SK-N-SH (cell line): ENCODE measurements at regions not wholly inside any gene's neighbourhood (a gene's known extent, or its start where the extent isn't known, plus 50 kb on each side); places are given as distances from the start of the nearest gene placed in this dataset.

Experiments used
- MEF2A ChIP-seq: IDR thresholded peaks from 2 replicates; pipeline ENCODE4 v1.4.0; 2012; ENCODE audit warnings: low read depth, borderline replicate concordance
- MXI1 ChIP-seq: IDR thresholded peaks from 2 replicates; pipeline ENCODE4 v1.6.1; 2012; ENCODE audit warnings: mild to moderate bottlenecking, low read depth, low read length, improper control_type of control experiment
- NFIC ChIP-seq: IDR thresholded peaks from 2 replicates; pipeline ENCODE4 v1.4.0; 2012; ENCODE audit warnings: borderline replicate concordance
- RAD21 ChIP-seq: IDR thresholded peaks from 2 replicates; pipeline ENCODE4 v1.6.1; 2012; ENCODE audit warnings: mild to moderate bottlenecking, low read length
- RXRA ChIP-seq: IDR thresholded peaks from 2 replicates; pipeline ENCODE4 v1.4.0; 2012; ENCODE audit warnings: low read depth, mild to moderate bottlenecking, borderline replicate concordance
- TCF12 ChIP-seq: IDR thresholded peaks from 2 replicates; pipeline ENCODE4 v1.4.0; 2012
- TF ChIP-seq, protein P1 (sequence below): IDR thresholded peaks from 2 replicates; pipeline ENCODE4 v1.6.1; 2012; ENCODE audit warnings: mild to moderate bottlenecking, low read depth, low read length, moderate library complexity
- TF ChIP-seq, protein P2 (sequence below): fragments of 200-600 bp; sonication (generic); IDR thresholded peaks from 2 replicates; pipeline ENCODE4 v1.6.1; 2017; ENCODE audit warnings: antibody characterized with exemption, mild to moderate bottlenecking, moderate library complexity
- TF ChIP-seq, protein P3 (sequence below): IDR thresholded peaks from 2 replicates; pipeline ENCODE4; 2012

DNA sequence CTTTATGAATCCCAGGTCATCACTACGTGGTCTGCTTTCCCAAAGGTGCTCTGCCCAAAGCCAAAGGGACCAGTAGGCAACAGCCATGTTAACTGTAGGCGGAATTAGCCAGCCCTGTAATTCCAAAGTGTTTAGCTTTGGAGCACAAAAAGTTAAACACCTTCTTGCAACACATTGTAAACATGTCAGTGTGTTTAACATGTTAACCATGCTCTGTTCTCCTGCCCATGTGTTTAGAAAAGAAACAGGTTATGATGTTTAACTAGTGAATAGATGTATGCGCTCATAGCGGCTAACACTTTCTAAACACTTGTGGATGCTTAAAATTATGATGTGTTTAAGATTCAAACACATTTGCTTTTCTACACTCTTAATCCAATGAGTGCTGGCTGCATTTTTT, 292.4 kb downstream of the SRBD1 start:
- TF ChIP-seq, protein P1, sequence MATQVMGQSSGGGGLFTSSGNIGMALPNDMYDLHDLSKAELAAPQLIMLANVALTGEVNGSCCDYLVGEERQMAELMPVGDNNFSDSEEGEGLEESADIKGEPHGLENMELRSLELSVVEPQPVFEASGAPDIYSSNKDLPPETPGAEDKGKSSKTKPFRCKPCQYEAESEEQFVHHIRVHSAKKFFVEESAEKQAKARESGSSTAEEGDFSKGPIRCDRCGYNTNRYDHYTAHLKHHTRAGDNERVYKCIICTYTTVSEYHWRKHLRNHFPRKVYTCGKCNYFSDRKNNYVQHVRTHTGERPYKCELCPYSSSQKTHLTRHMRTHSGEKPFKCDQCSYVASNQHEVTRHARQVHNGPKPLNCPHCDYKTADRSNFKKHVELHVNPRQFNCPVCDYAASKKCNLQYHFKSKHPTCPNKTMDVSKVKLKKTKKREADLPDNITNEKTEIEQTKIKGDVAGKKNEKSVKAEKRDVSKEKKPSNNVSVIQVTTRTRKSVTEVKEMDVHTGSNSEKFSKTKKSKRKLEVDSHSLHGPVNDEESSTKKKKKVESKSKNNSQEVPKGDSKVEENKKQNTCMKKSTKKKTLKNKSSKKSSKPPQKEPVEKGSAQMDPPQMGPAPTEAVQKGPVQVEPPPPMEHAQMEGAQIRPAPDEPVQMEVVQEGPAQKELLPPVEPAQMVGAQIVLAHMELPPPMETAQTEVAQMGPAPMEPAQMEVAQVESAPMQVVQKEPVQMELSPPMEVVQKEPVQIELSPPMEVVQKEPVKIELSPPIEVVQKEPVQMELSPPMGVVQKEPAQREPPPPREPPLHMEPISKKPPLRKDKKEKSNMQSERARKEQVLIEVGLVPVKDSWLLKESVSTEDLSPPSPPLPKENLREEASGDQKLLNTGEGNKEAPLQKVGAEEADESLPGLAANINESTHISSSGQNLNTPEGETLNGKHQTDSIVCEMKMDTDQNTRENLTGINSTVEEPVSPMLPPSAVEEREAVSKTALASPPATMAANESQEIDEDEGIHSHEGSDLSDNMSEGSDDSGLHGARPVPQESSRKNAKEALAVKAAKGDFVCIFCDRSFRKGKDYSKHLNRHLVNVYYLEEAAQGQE = no peak
- no peak for TF ChIP-seq MEF2A
- TF ChIP-seq, protein P2, sequence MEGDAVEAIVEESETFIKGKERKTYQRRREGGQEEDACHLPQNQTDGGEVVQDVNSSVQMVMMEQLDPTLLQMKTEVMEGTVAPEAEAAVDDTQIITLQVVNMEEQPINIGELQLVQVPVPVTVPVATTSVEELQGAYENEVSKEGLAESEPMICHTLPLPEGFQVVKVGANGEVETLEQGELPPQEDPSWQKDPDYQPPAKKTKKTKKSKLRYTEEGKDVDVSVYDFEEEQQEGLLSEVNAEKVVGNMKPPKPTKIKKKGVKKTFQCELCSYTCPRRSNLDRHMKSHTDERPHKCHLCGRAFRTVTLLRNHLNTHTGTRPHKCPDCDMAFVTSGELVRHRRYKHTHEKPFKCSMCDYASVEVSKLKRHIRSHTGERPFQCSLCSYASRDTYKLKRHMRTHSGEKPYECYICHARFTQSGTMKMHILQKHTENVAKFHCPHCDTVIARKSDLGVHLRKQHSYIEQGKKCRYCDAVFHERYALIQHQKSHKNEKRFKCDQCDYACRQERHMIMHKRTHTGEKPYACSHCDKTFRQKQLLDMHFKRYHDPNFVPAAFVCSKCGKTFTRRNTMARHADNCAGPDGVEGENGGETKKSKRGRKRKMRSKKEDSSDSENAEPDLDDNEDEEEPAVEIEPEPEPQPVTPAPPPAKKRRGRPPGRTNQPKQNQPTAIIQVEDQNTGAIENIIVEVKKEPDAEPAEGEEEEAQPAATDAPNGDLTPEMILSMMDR = no peak
- no peak for TF ChIP-seq NFIC
- no peak for TF ChIP-seq RXRA
- TF ChIP-seq MXI1 = no peak
- TF ChIP-seq, protein P3, sequence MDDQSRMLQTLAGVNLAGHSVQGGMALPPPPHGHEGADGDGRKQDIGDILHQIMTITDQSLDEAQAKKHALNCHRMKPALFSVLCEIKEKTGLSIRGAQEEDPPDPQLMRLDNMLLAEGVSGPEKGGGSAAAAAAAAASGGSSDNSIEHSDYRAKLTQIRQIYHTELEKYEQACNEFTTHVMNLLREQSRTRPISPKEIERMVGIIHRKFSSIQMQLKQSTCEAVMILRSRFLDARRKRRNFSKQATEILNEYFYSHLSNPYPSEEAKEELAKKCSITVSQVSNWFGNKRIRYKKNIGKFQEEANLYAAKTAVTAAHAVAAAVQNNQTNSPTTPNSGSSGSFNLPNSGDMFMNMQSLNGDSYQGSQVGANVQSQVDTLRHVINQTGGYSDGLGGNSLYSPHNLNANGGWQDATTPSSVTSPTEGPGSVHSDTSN = no peak
- no peak for TF ChIP-seq TCF12
- no peak for TF ChIP-seq RAD21
